Activated CD8-positive, alpha-beta T cell treated with anti-CD3 and anti-CD28 coated beads for 36 hours (primary cell): ENCODE measurements at regions not wholly inside any gene's neighbourhood (a gene's known extent, or its start where the extent isn't known, plus 50 kb on each side); places are given as distances from the start of the nearest gene placed in this dataset.

Experiments used
- ATAC-seq: fragments of 200-7000 bp; cut with Tn5 transposase; one replicate; pipeline ENCODE4 v1.10.0; 2021; ENCODE audit warnings: mild to moderate bottlenecking, moderate library complexity
- CTCF ChIA-PET: fragments of 350-600 bp; sonication (Branson Sonifier 250); formaldehyde crosslinking; loops from one replicate; lab custom pipeline; 2021; ENCODE audit warnings: antibody characterized with exemption; lab: Charles Lee
- POLR2A ChIA-PET: fragments of 350-600 bp; sonication (Branson Sonifier 250); formaldehyde crosslinking; loops from one replicate; lab custom pipeline; 2021; ENCODE audit warnings: antibody characterized with exemption; lab: Charles Lee
- DNase-seq: peaks from one replicate; pipeline ENCODE4 v3.0.0-alpha.2; 2020
- H3K27ac Mint-ChIP-seq: one replicate; pipeline ENCODE4 v1.8.0; 2021; ENCODE audit warnings: mild to moderate bottlenecking, mixed read lengths
- H3K27me3 Mint-ChIP-seq: one replicate; pipeline ENCODE4 v1.8.0; 2021; ENCODE audit warnings: mixed read lengths
- H3K36me3 Mint-ChIP-seq: one replicate; pipeline ENCODE4 v1.8.0; 2021; ENCODE audit warnings: low read depth, mixed read lengths
- H3K4me1 Mint-ChIP-seq: one replicate; pipeline ENCODE4 v1.8.0; 2021; ENCODE audit warnings: low read depth, mixed read lengths
- H3K4me3 Mint-ChIP-seq: one replicate; pipeline ENCODE4 v1.8.0; 2021; ENCODE audit warnings: mild to moderate bottlenecking, moderate library complexity, mixed read lengths
- H3K9me3 Mint-ChIP-seq: one replicate; pipeline ENCODE4 v1.8.0; 2021; ENCODE audit warnings: mixed read lengths
- intact Hi-C: fragments of 100-400 bp; cut with micrococcal nuclease; formaldehyde crosslinking; loops from one replicate; pipeline ENCODE4 v1.10.0; 2022
- TF ChIP-seq, protein P1 (sequence below): fragments of 200-600 bp; IDR thresholded peaks from one replicate; pipeline ENCODE4 v1.8.0; 2022; ENCODE audit warnings: antibody characterized with exemption, mild to moderate bottlenecking

DNA sequence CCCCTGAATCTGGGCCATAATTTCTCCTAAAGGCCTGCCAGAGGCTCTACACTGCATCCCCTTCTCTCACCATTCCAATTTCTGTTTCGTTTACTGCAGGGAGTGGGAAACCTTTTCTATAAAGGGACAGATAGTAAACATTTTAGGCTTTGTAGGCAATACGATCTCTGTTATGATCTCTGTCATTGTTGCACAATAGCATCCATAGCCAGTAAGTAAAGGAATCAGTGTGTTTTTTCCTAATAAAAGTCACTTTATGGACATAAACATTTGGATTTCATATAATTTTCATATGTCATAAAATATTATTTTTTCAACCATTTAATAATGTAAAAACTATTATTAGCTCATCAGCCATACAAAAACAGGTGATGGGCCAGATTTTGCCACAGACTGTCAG is 531.7 kb downstream of the DSC3 start:
- intact Hi-C loops = no loop called here
- POLR2A ChIA-PET = no interaction called here
- no peak overlapping the region for H3K27ac Mint-ChIP-seq
- H3K36me3 Mint-ChIP-seq = no peaks in the 10 kb centered on the region
- TF ChIP-seq, protein P1, sequence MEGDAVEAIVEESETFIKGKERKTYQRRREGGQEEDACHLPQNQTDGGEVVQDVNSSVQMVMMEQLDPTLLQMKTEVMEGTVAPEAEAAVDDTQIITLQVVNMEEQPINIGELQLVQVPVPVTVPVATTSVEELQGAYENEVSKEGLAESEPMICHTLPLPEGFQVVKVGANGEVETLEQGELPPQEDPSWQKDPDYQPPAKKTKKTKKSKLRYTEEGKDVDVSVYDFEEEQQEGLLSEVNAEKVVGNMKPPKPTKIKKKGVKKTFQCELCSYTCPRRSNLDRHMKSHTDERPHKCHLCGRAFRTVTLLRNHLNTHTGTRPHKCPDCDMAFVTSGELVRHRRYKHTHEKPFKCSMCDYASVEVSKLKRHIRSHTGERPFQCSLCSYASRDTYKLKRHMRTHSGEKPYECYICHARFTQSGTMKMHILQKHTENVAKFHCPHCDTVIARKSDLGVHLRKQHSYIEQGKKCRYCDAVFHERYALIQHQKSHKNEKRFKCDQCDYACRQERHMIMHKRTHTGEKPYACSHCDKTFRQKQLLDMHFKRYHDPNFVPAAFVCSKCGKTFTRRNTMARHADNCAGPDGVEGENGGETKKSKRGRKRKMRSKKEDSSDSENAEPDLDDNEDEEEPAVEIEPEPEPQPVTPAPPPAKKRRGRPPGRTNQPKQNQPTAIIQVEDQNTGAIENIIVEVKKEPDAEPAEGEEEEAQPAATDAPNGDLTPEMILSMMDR = no peak
- H3K9me3 Mint-ChIP-seq = peaks cover 7% of the 10 kb centered on the region
- DNase-seq (no peak), ATAC-seq (no peak)
- CTCF ChIA-PET = no interaction called here
- no peaks in the 10 kb centered on the region for H3K27me3 Mint-ChIP-seq
- H3K4me1 Mint-ChIP-seq = no peaks in the 10 kb centered on the region
- H3K4me3 Mint-ChIP-seq = no peak overlapping the region

DNA sequence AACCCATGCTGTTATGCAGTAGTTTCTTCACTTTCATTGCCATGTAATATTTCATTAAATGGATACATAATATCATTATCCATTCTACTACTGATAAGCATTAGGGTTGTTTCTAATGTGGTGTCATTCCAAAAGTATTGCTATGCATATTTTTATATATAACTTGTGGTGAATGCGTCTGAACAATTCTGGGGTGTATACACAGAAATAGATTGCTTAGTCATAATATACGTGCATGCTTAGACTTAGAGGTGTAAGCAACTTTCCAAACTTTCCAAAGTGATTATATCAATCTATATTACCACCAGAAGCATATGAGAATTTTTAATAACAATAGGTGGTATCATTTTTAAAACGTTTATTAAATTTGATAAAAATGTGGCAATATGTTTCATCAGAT is 540.9 kb downstream of the DSC3 start:
- Mint-ChIP-seq H3K9me3 (peaks cover 3% of the 10 kb centered on the region), H3K4me1 (no peaks in the 10 kb centered on the region), H3K27me3 (no peaks in the 10 kb centered on the region), H3K27ac (no peak overlapping the region), H3K36me3 (no peaks in the 10 kb centered on the region), H3K4me3 (no peak overlapping the region)
- DNase-seq = no peak
- ATAC-seq = no peak
- POLR2A ChIA-PET = no interaction called here
- CTCF ChIA-PET = no interaction called here
- TF ChIP-seq, protein P1 = no peak
- intact Hi-C loops = no loop called here

DNA sequence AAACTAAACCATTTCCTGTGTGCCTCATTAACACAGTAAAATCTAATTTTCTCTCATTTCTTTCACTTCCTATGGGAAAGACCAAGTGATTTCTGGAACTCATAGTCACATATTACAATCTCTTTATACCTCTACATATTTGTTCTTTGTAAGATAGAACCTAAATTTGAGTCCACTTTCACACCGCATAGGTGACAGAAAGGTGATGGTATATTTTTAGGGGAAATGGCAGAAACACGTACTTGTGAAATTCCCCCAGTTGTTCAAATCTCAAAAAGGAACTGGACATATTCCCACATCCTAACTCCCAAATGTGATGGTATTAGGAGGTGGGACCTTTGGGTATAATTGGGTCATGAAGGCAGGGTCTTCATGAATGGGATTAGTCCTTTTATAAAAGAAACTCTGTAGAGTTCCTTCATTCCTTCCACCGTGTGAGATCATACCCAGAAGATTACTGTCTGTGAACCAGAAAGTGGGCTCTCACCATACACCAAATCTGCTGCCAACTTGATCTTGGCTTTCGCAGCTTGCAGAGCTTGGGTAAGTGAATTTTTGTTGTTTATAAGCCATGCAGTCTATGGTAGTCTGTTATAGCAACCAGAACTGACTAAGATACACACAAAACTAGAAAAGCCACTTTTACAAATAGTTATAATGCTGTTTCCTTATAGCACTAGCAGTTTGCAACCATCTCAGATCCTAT is 542.1 kb downstream of the DSC3 start:
- Mint-ChIP-seq H3K27me3 (no peaks in the 10 kb centered on the region), H3K9me3 (peaks cover 2% of the 10 kb centered on the region), H3K4me1 (no peaks in the 10 kb centered on the region), H3K27ac (no peak overlapping the region), H3K36me3 (no peaks in the 10 kb centered on the region), H3K4me3 (no peak overlapping the region)
- ATAC-seq (no peak), DNase-seq (no peak)
- TF ChIP-seq, protein P1 = no peak
- intact Hi-C loops = no loop called here
- ChIA-PET CTCF (no interaction called here), POLR2A (no interaction called here)

DNA sequence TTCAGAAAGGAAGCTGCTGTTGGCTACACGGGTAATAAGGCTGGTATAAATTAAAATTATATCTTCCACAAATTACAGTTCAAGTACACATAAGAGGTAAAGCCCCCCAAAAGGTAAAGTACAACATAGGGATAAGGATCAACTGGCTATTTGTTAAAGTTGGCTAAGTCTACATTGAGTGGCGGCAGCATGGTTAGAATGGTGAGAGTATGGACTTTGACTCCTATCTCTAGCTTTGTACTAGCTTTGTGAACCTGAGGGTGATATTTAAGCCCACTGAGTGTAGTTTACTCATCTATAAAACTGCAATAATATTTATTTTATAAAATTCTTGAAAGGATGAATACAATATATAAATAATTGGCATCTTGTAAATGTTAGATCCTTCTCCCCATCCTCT is 542.8 kb downstream of the DSC3 start:
- no peaks in the 10 kb centered on the region for H3K4me1 Mint-ChIP-seq
- H3K9me3 Mint-ChIP-seq = peaks cover 2% of the 10 kb centered on the region

DNA sequence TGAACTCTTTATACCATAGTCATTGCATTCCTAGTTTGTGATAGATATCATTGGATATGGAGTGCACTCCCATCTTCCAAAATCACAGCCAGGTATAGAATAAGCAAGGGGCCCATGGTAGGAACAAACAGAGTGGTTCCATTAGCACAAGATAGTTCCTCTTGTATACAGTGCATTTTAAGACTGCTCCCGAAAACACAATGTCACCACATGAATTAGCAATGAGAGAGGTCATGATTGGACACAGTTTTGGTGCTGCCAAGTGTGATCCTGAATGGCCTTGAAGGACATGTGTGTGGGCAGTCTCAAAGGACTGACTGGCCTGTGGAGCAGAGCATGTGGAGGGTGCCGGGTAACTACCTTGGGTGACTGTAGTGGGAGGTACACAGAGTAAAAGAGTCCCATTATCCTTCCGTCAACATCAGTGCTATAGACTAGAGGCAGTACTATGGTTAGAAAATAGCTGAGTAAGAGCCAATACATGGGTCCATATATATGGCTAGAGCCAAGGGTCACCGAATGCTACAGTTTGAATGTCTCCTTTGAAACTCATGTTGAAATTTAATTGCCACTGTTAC is 549.9 kb downstream of the DSC3 start:
- H3K27me3 Mint-ChIP-seq = no peaks in the 10 kb centered on the region
- TF ChIP-seq, protein P1 = no peak
- H3K9me3 Mint-ChIP-seq = peaks cover 7% of the 10 kb centered on the region
- no peaks in the 10 kb centered on the region for H3K36me3 Mint-ChIP-seq
- no peak overlapping the region for H3K4me3 Mint-ChIP-seq
- no peak overlapping the region for H3K27ac Mint-ChIP-seq
- no peak for ATAC-seq
- intact Hi-C loops = no loop called here
- ChIA-PET POLR2A (no interaction called here), CTCF (no interaction called here)
- H3K4me1 Mint-ChIP-seq = no peaks in the 10 kb centered on the region
- DNase-seq = no peak

More for the DNA sequence above, 542.8 kb downstream of the DSC3 start:
- intact Hi-C loops = no loop called here
- no peak overlapping the region for H3K4me3 Mint-ChIP-seq
- no peak for DNase-seq
- TF ChIP-seq, protein P1 = no peak
- no peaks in the 10 kb centered on the region for H3K36me3 Mint-ChIP-seq
- no peak overlapping the region for H3K27ac Mint-ChIP-seq
- POLR2A ChIA-PET = no interaction called here
- no peaks in the 10 kb centered on the region for H3K27me3 Mint-ChIP-seq
- CTCF ChIA-PET = no interaction called here
- ATAC-seq = no peak
